GM12878 (cell line): ENCODE measurements at regions not wholly inside any gene's neighbourhood (a gene's known extent, or its start where the extent isn't known, plus 50 kb on each side); places are given as distances from the start of the nearest gene placed in this dataset.

Source experiments
- ATAC-seq: fragments of 200-7000 bp; cut with Tn5 transposase; 3 replicates; pipeline ENCODE4 v1.9.1; 2020; ENCODE audit warnings: mild to moderate bottlenecking, moderate library complexity
- BruUV-seq: library from RNA; stranded (reverse); fragments of 400-500 nt; replicated peaks from 2 replicates; lab custom pipeline; 2021; lab: Mats Ljungman, UMichigan
- CTCF ChIA-PET: fragments of 300-600 bp; sonication (Branson Sonifier 250); formaldehyde crosslinking; extraction: SDS; loops from one replicate; lab custom pipeline; 2021; ENCODE audit warnings: inconsistent platforms; lab: Yijun Ruan, JAX
- POLR2A ChIA-PET: fragments of 350-600 bp; formaldehyde crosslinking; extraction: SDS; loops from one replicate; lab custom pipeline; 2021; ENCODE audit warnings: inconsistent platforms; lab: Charles Lee
- RAD21 ChIA-PET: fragments of 300-600 bp; sonication (Branson Sonifier 250); formaldehyde crosslinking; loops from one replicate; lab custom pipeline; 2023; ENCODE audit warnings: antibody characterized with exemption; ENCODE audit not compliant: unreplicated experiment; lab: Charles Lee
- SMC1A ChIA-PET: fragments of 300-600 bp; sonication (Branson Sonifier 250); formaldehyde crosslinking; loops from one replicate; lab custom pipeline; 2023; ENCODE audit not compliant: unreplicated experiment, uncharacterized antibody; lab: Charles Lee
- DNase-seq: peaks from one replicate; pipeline ENCODE4 v3.0.0-alpha.2; 2011; ENCODE audit warnings: low read depth, low spot score
- FAIRE-seq: peaks from 3 replicates; lab custom pipeline; 2011; peaks lifted over from hg19 to GRCh38; lab: Jason Lieb, UNC
- H2AFZ ChIP-seq: 2 replicates; pipeline ENCODE4 v1.6.0; 2011; ENCODE audit warnings: low read depth, low read length, control low read depth; ENCODE audit not compliant: control insufficient read depth
- H3K27ac ChIP-seq: 2 replicates; pipeline ENCODE4 v1.5.1; 2011; ENCODE audit warnings: control low read depth; ENCODE audit not compliant: control insufficient read depth, insufficient read depth
- H3K27me3 ChIP-seq, 2 experiments: replicated peaks in 1 of 2; 2 replicates each; pipeline versions ENCODE4 v1.6.0 to v1.6.1; 2011; ENCODE audit warnings: low read length in 1 of 2; ENCODE audit not compliant: control insufficient read depth in 2 of 2, insufficient read depth in 2 of 2
- H3K36me3 ChIP-seq, 2 experiments: 2 replicates each; pipeline ENCODE4 v1.5.1; 2011; ENCODE audit warnings: low read length in 1 of 2; ENCODE audit not compliant: control insufficient read depth in 2 of 2, insufficient read depth in 2 of 2
- H3K4me1 ChIP-seq: 2 replicates; pipeline ENCODE4 v1.6.1; 2011; ENCODE audit warnings: mild to moderate bottlenecking, low read length, moderate library complexity, mixed read lengths; ENCODE audit not compliant: control insufficient read depth, insufficient read depth
- H3K4me2 ChIP-seq: 2 replicates; pipeline ENCODE4 v1.6.0; 2011; ENCODE audit warnings: control low read depth; ENCODE audit not compliant: control insufficient read depth, insufficient read depth
- H3K4me3 ChIP-seq: fragments of 200-600 bp; sonication (generic); 2 replicates; pipeline ENCODE4 v1.5.1; 2016
- H3K79me2 ChIP-seq: 2 replicates; pipeline ENCODE4 v1.6.0; 2011; ENCODE audit warnings: low read length; ENCODE audit not compliant: control insufficient read depth, insufficient read depth
- H3K9ac ChIP-seq: 2 replicates; pipeline ENCODE4 v1.8.0; 2011; ENCODE audit warnings: low read length, control low read depth, mixed read lengths; ENCODE audit not compliant: control insufficient read depth, insufficient read depth
- H3K9me3 ChIP-seq: replicated peaks from 3 replicates; pipeline ENCODE4 v1.5.1; 2011; ENCODE audit warnings: mild to moderate bottlenecking, low read length; ENCODE audit not compliant: control insufficient read depth, insufficient read depth
- H4K20me1 ChIP-seq: 2 replicates; pipeline ENCODE4 v1.6.0; 2011; ENCODE audit not compliant: control insufficient read depth, insufficient read depth
- BACH1 ChIP-seq: fragments of 450-650 bp; IDR thresholded peaks from 2 replicates; pipeline ENCODE4 v1.6.1; 2017; ENCODE audit warnings: mild to moderate bottlenecking, borderline replicate concordance
- BRCA1 ChIP-seq: IDR thresholded peaks from 2 replicates; pipeline ENCODE4 v1.6.1; 2011; ENCODE audit warnings: low read depth, low read length, improper control_type of control experiment
- CBX5 ChIP-seq: sonication (generic); IDR thresholded peaks from 2 replicates; pipeline ENCODE4 v1.6.1; 2016; ENCODE audit warnings: low read depth, moderate library complexity, mild to moderate bottlenecking, inconsistent platforms
- CHD1 ChIP-seq: IDR thresholded peaks from 2 replicates; pipeline ENCODE4 v1.6.1; 2012; ENCODE audit warnings: low read depth, low read length, improper control_type of control experiment
- HDAC2 ChIP-seq: fragments of 200-600 bp; sonication (generic); IDR thresholded peaks from 2 replicates; pipeline ENCODE4 v1.6.1; 2017
- POLR2A ChIP-seq: IDR thresholded peaks from 2 replicates; pipeline ENCODE4 v1.6.1; 2011; ENCODE audit warnings: low read depth, mild to moderate bottlenecking, low read length
- RFX5 ChIP-seq: IDR thresholded peaks from 2 replicates; pipeline ENCODE4 v1.6.1; 2011; ENCODE audit warnings: low read depth, low read length, improper control_type of control experiment
- SIN3A ChIP-seq: IDR thresholded peaks from 2 replicates; pipeline ENCODE4 v1.6.1; 2012; ENCODE audit warnings: low read depth, low read length, improper control_type of control experiment
- WRNIP1 ChIP-seq: IDR thresholded peaks from 2 replicates; pipeline ENCODE4 v1.6.1; 2011; ENCODE audit warnings: low read depth, low read length, improper control_type of control experiment, borderline replicate concordance
- ZNF207 ChIP-seq: fragments of 450-650 bp; IDR thresholded peaks from 2 replicates; pipeline ENCODE4 v1.6.1; 2014; ENCODE audit warnings: antibody characterized with exemption, mild to moderate bottlenecking, borderline replicate concordance
- ZNF384 ChIP-seq: IDR thresholded peaks from 2 replicates; pipeline ENCODE4 v1.6.1; 2012; ENCODE audit warnings: low read depth, mild to moderate bottlenecking, low read length, improper control_type of control experiment, borderline replicate concordance
- WGBS: methylation state at CpG from one replicate; pipeline ENCODE4 v1.1.6; 2016; ENCODE audit warnings: low lambda C conversion rate; ENCODE audit not compliant: insufficient replicate concordance, insufficient coverage; ENCODE audit errors: missing lambda C conversion rate; 5-methylcytosine and 5-hydroxymethylcytosine counted together
- in situ Hi-C: fragments of 300-500 bp; cut with MboI; formaldehyde crosslinking; loops from 9 replicates; pipeline ENCODE4 v1.14.3; 2018; ENCODE audit warnings: mixed read lengths
- intact Hi-C: fragments of 100-400 bp; cut with micrococcal nuclease; formaldehyde crosslinking; loops from one replicate; pipeline ENCODE4 v1.14.2; 2022; ENCODE audit not compliant: unreplicated experiment
- TF ChIP-seq, protein P1 (sequence below): IDR thresholded peaks from 2 replicates; pipeline ENCODE4 v1.6.1; 2012; ENCODE audit warnings: mild to moderate bottlenecking, low read depth, low read length
- TF ChIP-seq, protein P2 (sequence below): IDR thresholded peaks from 2 replicates; pipeline ENCODE4 v1.6.1; 2012; ENCODE audit warnings: low read depth, low read length, improper control_type of control experiment
- TF ChIP-seq, protein P3 (sequence below): IDR thresholded peaks from 2 replicates; pipeline ENCODE4 v1.6.1; 2011; ENCODE audit warnings: mild to moderate bottlenecking, low read depth, low read length, moderate library complexity; ENCODE audit not compliant: insufficient replicate concordance

DNA sequence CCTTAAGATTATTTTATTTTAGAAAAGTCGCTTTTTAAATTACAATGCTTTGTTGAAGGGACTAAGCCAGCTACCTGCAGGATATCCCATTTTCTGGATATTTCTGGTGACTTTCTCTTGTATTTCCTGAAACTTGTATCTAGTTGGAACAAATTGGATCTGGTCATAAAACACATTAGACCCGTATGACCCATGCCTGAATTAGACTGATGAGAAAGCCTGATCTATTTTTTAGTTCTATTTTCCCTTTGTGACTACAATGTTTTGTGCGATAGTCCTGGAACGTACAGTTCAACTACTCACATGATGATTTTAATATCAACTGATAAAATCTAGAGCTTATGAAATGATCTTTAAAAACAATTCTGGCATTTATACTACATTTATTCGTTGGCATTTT, 151.8 kb downstream of the RHOU start:
- SMC1A ChIA-PET: no interaction called here
- Histone ChIP-seq H3K27ac (no peak overlapping the region), H3K9ac (no peak overlapping the region), H2AFZ (no peak overlapping the region), H3K4me1 (no peaks in the 10 kb centered on the region), H3K4me2 (no peak overlapping the region), H3K79me2 (no peaks in the 10 kb centered on the region), H3K36me3 (no peaks in the 10 kb centered on the region), H3K4me3 (no peak overlapping the region), H3K27me3 (no peaks in the 10 kb centered on the region), H3K9me3 (no peaks in the 10 kb centered on the region; the same call in 2 of the 3 replicates), H4K20me1 (no peaks in the 10 kb centered on the region)
- in situ Hi-C loops: no loop called here
- 44% methylated on average over 5 of the region's 5 CpGs for WGBS
- CTCF ChIA-PET: no interaction called here
- TF ChIP-seq HDAC2: no peak
- no peak for TF ChIP-seq ZNF207
- TF ChIP-seq, protein P1, sequence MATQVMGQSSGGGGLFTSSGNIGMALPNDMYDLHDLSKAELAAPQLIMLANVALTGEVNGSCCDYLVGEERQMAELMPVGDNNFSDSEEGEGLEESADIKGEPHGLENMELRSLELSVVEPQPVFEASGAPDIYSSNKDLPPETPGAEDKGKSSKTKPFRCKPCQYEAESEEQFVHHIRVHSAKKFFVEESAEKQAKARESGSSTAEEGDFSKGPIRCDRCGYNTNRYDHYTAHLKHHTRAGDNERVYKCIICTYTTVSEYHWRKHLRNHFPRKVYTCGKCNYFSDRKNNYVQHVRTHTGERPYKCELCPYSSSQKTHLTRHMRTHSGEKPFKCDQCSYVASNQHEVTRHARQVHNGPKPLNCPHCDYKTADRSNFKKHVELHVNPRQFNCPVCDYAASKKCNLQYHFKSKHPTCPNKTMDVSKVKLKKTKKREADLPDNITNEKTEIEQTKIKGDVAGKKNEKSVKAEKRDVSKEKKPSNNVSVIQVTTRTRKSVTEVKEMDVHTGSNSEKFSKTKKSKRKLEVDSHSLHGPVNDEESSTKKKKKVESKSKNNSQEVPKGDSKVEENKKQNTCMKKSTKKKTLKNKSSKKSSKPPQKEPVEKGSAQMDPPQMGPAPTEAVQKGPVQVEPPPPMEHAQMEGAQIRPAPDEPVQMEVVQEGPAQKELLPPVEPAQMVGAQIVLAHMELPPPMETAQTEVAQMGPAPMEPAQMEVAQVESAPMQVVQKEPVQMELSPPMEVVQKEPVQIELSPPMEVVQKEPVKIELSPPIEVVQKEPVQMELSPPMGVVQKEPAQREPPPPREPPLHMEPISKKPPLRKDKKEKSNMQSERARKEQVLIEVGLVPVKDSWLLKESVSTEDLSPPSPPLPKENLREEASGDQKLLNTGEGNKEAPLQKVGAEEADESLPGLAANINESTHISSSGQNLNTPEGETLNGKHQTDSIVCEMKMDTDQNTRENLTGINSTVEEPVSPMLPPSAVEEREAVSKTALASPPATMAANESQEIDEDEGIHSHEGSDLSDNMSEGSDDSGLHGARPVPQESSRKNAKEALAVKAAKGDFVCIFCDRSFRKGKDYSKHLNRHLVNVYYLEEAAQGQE: no peak
- DNase-seq (no peak), ATAC-seq (no peak), FAIRE-seq (no peak)
- POLR2A ChIA-PET: no interaction called here
- intact Hi-C loops: no loop called here
- RAD21 ChIA-PET: no interaction called here
- BruUV-seq: no TSS peak

DNA sequence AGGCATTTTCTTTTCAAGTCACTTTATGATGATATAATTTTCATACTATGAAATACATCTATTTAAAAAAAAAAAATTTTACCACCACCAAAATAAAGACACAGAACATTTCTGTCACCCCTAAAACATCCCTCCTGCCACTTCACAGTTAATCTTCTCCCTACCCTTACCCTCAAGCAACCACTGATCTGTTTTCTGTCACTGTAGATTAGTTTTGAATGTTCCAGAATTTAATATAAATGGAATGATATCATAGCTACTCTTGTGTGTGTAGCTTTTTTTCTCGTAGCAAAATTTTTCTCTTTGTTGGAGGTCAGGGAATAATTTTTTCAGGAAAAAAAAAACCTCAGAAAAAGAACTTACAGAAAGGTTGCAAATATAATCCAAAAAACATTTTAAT, 152.7 kb downstream of the RHOU start:
- H3K27me3 ChIP-seq: no peaks in the 10 kb centered on the region
- in situ Hi-C loops: no loop called here
- H3K4me1 ChIP-seq: no peaks in the 10 kb centered on the region
- H3K4me2 ChIP-seq: no peak overlapping the region
- H3K9ac ChIP-seq: no peak overlapping the region
- RAD21 ChIA-PET: no interaction called here
- intact Hi-C loops: no loop called here
- H4K20me1 ChIP-seq: no peaks in the 10 kb centered on the region
- POLR2A ChIA-PET: no interaction called here
- H3K36me3 ChIP-seq: no peaks in the 10 kb centered on the region
- no TSS peak for BruUV-seq
- WGBS: 0% methylated on average over 1 of the region's 1 CpG
- FAIRE-seq: no peak
- SMC1A ChIA-PET: interaction anchor here (1.4 kb wide), 1 partner anchor 9 kb away, joined by 3 read pairs; no protein-coding TSS in a partner anchor
- CTCF ChIA-PET: no interaction called here
- ATAC-seq: no peak
- no peaks in the 10 kb centered on the region for H3K79me2 ChIP-seq
- H3K27ac ChIP-seq: no peak overlapping the region
- H3K9me3 ChIP-seq: no peaks in the 10 kb centered on the region; the same call in 2 of the 3 replicates
- no peak overlapping the region for H3K4me3 ChIP-seq
- H2AFZ ChIP-seq: no peak overlapping the region
- DNase-seq: no peak
- TF ChIP-seq CHD1: no peak
- no peak for TF ChIP-seq BRCA1
- TF ChIP-seq, protein P2, sequence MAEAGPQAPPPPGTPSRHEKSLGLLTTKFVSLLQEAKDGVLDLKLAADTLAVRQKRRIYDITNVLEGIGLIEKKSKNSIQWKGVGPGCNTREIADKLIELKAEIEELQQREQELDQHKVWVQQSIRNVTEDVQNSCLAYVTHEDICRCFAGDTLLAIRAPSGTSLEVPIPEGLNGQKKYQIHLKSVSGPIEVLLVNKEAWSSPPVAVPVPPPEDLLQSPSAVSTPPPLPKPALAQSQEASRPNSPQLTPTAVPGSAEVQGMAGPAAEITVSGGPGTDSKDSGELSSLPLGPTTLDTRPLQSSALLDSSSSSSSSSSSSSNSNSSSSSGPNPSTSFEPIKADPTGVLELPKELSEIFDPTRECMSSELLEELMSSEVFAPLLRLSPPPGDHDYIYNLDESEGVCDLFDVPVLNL: no peak
- no peak for TF ChIP-seq RFX5
- no peak for TF ChIP-seq BACH1
- TF ChIP-seq, protein P3, sequence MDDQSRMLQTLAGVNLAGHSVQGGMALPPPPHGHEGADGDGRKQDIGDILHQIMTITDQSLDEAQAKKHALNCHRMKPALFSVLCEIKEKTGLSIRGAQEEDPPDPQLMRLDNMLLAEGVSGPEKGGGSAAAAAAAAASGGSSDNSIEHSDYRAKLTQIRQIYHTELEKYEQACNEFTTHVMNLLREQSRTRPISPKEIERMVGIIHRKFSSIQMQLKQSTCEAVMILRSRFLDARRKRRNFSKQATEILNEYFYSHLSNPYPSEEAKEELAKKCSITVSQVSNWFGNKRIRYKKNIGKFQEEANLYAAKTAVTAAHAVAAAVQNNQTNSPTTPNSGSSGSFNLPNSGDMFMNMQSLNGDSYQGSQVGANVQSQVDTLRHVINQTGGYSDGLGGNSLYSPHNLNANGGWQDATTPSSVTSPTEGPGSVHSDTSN: no peak
- TF ChIP-seq CBX5: no peak
- no peak for TF ChIP-seq ZNF384
- TF ChIP-seq WRNIP1: no peak
- no peak for TF ChIP-seq SIN3A
- TF ChIP-seq POLR2A: no peak
